H9 (cell line): ENCODE measurements at regions not wholly inside any gene's neighbourhood (a gene's known extent, or its start where the extent isn't known, plus 50 kb on each side); places are given as distances from the start of the nearest gene placed in this dataset.

Experiments used
- DNase-seq: peaks from one replicate; pipeline ENCODE4 v3.0.0-alpha.2; 2017
- H2AFZ ChIP-seq: one replicate; pipeline ENCODE4 v1.6.1; 2013; ENCODE audit warnings: mild to moderate bottlenecking, low read length, control low read depth, moderate library complexity
- H2AK5ac ChIP-seq: 2 replicates; pipeline ENCODE4 v1.6.1; 2013; ENCODE audit warnings: low read length, control low read depth, mixed read lengths; ENCODE audit not compliant: insufficient read length
- H2BK120ac ChIP-seq: one replicate; pipeline ENCODE4 v1.6.1; 2013; ENCODE audit warnings: low read depth, mild to moderate bottlenecking, low read length, control low read depth, inconsistent platforms; ENCODE audit not compliant: poor library complexity, severe bottlenecking
- H2BK12ac ChIP-seq: 2 replicates; pipeline ENCODE4 v1.6.1; 2013; ENCODE audit warnings: low read length, control low read depth, mixed read lengths, low read depth; ENCODE audit not compliant: insufficient read length
- H2BK15ac ChIP-seq: 2 replicates; pipeline ENCODE4 v1.6.1; 2013; ENCODE audit warnings: low read depth, low read length, control low read depth
- H2BK20ac ChIP-seq: one replicate; pipeline ENCODE4 v1.6.1; 2013; ENCODE audit warnings: low read depth, mild to moderate bottlenecking, low read length, control low read depth, inconsistent platforms; ENCODE audit not compliant: poor library complexity, severe bottlenecking
- H2BK5ac ChIP-seq: 2 replicates; pipeline ENCODE4 v1.6.1; 2013; ENCODE audit warnings: low read length, control low read depth, mixed read lengths; ENCODE audit not compliant: insufficient read length
- H3K14ac ChIP-seq: 2 replicates; pipeline ENCODE4 v1.6.1; 2013; ENCODE audit warnings: low read length, control low read depth; ENCODE audit not compliant: insufficient read depth
- H3K18ac ChIP-seq: 2 replicates; pipeline ENCODE4 v1.6.1; 2013; ENCODE audit warnings: low read depth, mild to moderate bottlenecking, mixed read lengths, low read length, control low read depth; ENCODE audit not compliant: insufficient read length
- H3K23ac ChIP-seq: 2 replicates; pipeline ENCODE4 v1.6.1; 2013; ENCODE audit warnings: low read length, control low read depth, mixed read lengths, low read depth; ENCODE audit not compliant: insufficient read length
- H3K23me2 ChIP-seq: 2 replicates; pipeline ENCODE4 v1.6.1; 2013; ENCODE audit warnings: low read depth, mild to moderate bottlenecking, mixed read lengths, low read length, control low read depth; ENCODE audit not compliant: insufficient read length, poor library complexity, severe bottlenecking
- H3K27ac ChIP-seq: 2 replicates; pipeline ENCODE4 v1.5.1; 2013; ENCODE audit warnings: low read length, control low read depth, mixed read lengths, low read depth; ENCODE audit not compliant: insufficient read length
- H3K27me3 ChIP-seq: 2 replicates; pipeline ENCODE4 v1.6.1; 2013; ENCODE audit warnings: low read length, control low read depth, inconsistent platforms; ENCODE audit not compliant: insufficient read depth
- H3K4ac ChIP-seq: 2 replicates; pipeline ENCODE4 v1.6.1; 2013; ENCODE audit warnings: low read depth, mild to moderate bottlenecking, control low read depth, inconsistent platforms, low read length, moderate library complexity
- H3K4me1 ChIP-seq: 2 replicates; pipeline ENCODE4 v1.6.1; 2013; ENCODE audit warnings: low read length, control low read depth, inconsistent platforms; ENCODE audit not compliant: insufficient read depth
- H3K4me2 ChIP-seq: 2 replicates; pipeline ENCODE4 v1.6.1; 2013; ENCODE audit warnings: low read length, control low read depth, mixed read lengths; ENCODE audit not compliant: insufficient read length, insufficient read depth
- H3K56ac ChIP-seq: 2 replicates; pipeline ENCODE4 v1.6.1; 2013; ENCODE audit warnings: low read depth, mild to moderate bottlenecking, mixed read lengths, low read length, control low read depth; ENCODE audit not compliant: insufficient read length
- H3K79me1 ChIP-seq: 2 replicates; pipeline ENCODE4 v1.6.1; 2013; ENCODE audit warnings: low read depth, mild to moderate bottlenecking, moderate library complexity, low read length, control low read depth, inconsistent platforms; ENCODE audit not compliant: insufficient read depth, poor library complexity, severe bottlenecking
- H3K79me2 ChIP-seq: 2 replicates; pipeline ENCODE4 v1.6.1; 2013; ENCODE audit warnings: low read length, control low read depth, inconsistent platforms; ENCODE audit not compliant: insufficient read depth
- H3K9ac ChIP-seq: 2 replicates; pipeline ENCODE4 v1.6.1; 2013; ENCODE audit warnings: low read length, control low read depth, mixed read lengths; ENCODE audit not compliant: insufficient read length; ENCODE audit errors: extremely low read depth
- H3K9me3 ChIP-seq: one replicate; pipeline ENCODE4 v1.6.1; 2013; ENCODE audit warnings: low read depth, low read length, inconsistent platforms; ENCODE audit not compliant: control insufficient read depth
- H3T11ph ChIP-seq: one replicate; pipeline ENCODE4 v1.6.1; 2013; ENCODE audit warnings: mild to moderate bottlenecking, low read length, control low read depth, inconsistent platforms
- H4K20me1 ChIP-seq: one replicate; pipeline ENCODE4 v1.6.1; 2013; ENCODE audit not compliant: control insufficient read depth, insufficient read length, insufficient read depth
- H4K5ac ChIP-seq: 2 replicates; pipeline ENCODE4 v1.6.1; 2013; ENCODE audit warnings: low read depth, mild to moderate bottlenecking, mixed read lengths, low read length, control low read depth; ENCODE audit not compliant: insufficient read length
- H4K8ac ChIP-seq: replicated peaks from 2 replicates; pipeline ENCODE4 v1.6.1; 2013; ENCODE audit warnings: low read length, control low read depth, mixed read lengths, low read depth; ENCODE audit not compliant: insufficient read length
- H4K91ac ChIP-seq: 2 replicates; pipeline ENCODE4 v1.6.1; 2013; ENCODE audit warnings: low read depth, mild to moderate bottlenecking, moderate library complexity, mixed read lengths, low read length, control low read depth; ENCODE audit not compliant: insufficient read length
- H3K27ac Mint-ChIP-seq, 3 experiments: 2 replicates in 2 of 3; 3 replicates in 1 of 3; pipeline ENCODE4 v1.8.0; 2020 to 2021; ENCODE audit warnings: mixed read lengths in 3 of 3, mild to moderate bottlenecking in 1 of 3, moderate library complexity in 1 of 3
- H3K27me3 Mint-ChIP-seq: 2 replicates; pipeline ENCODE4 v1.8.0; 2021; ENCODE audit warnings: low read depth, mild to moderate bottlenecking, moderate library complexity, mixed read lengths
- H3K36me3 Mint-ChIP-seq, 3 experiments: 2 replicates in 2 of 3; 3 replicates in 1 of 3; pipeline ENCODE4 v1.8.0; 2020 to 2021; ENCODE audit warnings: low read depth in 3 of 3, mixed read lengths in 3 of 3; ENCODE audit not compliant: insufficient read depth in 1 of 3
- H3K4me1 Mint-ChIP-seq, 2 experiments: 2 replicates each; pipeline ENCODE4 v1.8.0; 2020; ENCODE audit warnings: mixed read lengths in 2 of 2
- H3K4me3 Mint-ChIP-seq, 2 experiments: 2 replicates in 1 of 2; 3 replicates in 1 of 2; pipeline ENCODE4 v1.8.0; 2020 to 2021; ENCODE audit warnings: mild to moderate bottlenecking in 2 of 2, mixed read lengths in 2 of 2, moderate library complexity in 1 of 2
- H3K9me3 Mint-ChIP-seq, 2 experiments: 2 replicates in 1 of 2; 3 replicates in 1 of 2; pipeline ENCODE4 v1.8.0; 2020; ENCODE audit warnings: mild to moderate bottlenecking in 2 of 2, mixed read lengths in 2 of 2, moderate library complexity in 1 of 2
- WGBS: extraction: QIAGEN DNeasy Blood & Tissue Kit; methylation state at CpG from one replicate; pipeline ENCODE4 v1.1.7; 2013; ENCODE audit warnings: missing lambda C conversion rate, low lambda C conversion rate, mixed read lengths; ENCODE audit not compliant: insufficient read length; ENCODE audit errors: extremely low coverage; 5-methylcytosine and 5-hydroxymethylcytosine counted together
- TF ChIP-seq, protein P1 (sequence below): fragments of 200-600 bp; sonication (generic); conservative IDR thresholded peaks from 3 replicates; pipeline ENCODE4 v1.8.0; 2021; ENCODE audit warnings: antibody characterized with exemption, mild to moderate bottlenecking

DNA sequence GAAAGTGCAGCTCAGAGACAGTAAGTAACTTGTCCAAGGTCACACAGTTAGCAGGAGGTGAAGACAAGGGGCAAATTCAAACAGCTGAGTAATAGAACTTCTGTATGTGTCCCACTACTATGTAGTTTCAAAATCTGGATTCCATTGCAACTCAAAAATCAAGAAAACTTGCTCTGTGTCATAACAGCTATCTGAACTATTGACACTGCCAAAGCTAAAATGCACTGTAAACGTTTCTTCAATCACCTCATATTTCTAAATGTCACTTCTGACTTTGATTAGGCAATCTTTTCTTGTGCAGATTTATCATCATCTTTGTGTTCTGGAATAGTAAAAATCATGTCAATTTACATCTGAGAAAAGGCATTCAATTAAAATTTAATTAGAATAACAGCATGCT is 957.6 kb downstream of the MRPL39 start:
- TF ChIP-seq, protein P1, sequence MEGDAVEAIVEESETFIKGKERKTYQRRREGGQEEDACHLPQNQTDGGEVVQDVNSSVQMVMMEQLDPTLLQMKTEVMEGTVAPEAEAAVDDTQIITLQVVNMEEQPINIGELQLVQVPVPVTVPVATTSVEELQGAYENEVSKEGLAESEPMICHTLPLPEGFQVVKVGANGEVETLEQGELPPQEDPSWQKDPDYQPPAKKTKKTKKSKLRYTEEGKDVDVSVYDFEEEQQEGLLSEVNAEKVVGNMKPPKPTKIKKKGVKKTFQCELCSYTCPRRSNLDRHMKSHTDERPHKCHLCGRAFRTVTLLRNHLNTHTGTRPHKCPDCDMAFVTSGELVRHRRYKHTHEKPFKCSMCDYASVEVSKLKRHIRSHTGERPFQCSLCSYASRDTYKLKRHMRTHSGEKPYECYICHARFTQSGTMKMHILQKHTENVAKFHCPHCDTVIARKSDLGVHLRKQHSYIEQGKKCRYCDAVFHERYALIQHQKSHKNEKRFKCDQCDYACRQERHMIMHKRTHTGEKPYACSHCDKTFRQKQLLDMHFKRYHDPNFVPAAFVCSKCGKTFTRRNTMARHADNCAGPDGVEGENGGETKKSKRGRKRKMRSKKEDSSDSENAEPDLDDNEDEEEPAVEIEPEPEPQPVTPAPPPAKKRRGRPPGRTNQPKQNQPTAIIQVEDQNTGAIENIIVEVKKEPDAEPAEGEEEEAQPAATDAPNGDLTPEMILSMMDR = no peak
- Histone ChIP-seq H3K4me1 (no peaks in the 10 kb centered on the region), H3K27me3 (no peaks in the 10 kb centered on the region), H4K5ac (no peak overlapping the region), H3K27ac (no peak overlapping the region), H3K23me2 (no peaks in the 10 kb centered on the region), H3K79me2 (no peaks in the 10 kb centered on the region), H2BK20ac (no peak overlapping the region), H3K9ac (no peak overlapping the region), H4K8ac (no peak overlapping the region), H2AFZ (no peak overlapping the region), H3T11ph (no peak overlapping the region), H2BK120ac (no peak overlapping the region), H2BK5ac (no peak overlapping the region), H2BK12ac (no peak overlapping the region), H3K4ac (no peak overlapping the region), H3K79me1 (no peaks in the 10 kb centered on the region), H3K4me2 (no peak overlapping the region), H3K18ac (no peak overlapping the region), H4K91ac (no peak overlapping the region), H2AK5ac (no peak overlapping the region), H3K9me3 (no peaks in the 10 kb centered on the region), H3K56ac (no peak overlapping the region), H3K23ac (no peak overlapping the region), H3K14ac (no peak overlapping the region), H2BK15ac (no peak overlapping the region), H4K20me1 (no peaks in the 10 kb centered on the region)
- H3K4me3 Mint-ChIP-seq = no peak overlapping the region
- WGBS = no CpG with 5 or more reads among the region's 1 CpG
- H3K4me1 Mint-ChIP-seq = no peaks in the 10 kb centered on the region
- H3K27ac Mint-ChIP-seq = no peak overlapping the region
- H3K9me3 Mint-ChIP-seq = peaks cover 58% of the 10 kb centered on the region in 2 experiments
- no peaks in the 10 kb centered on the region; the same call in 1 of the 2 replicates for H3K27me3 Mint-ChIP-seq
- DNase-seq = no peak
- H3K36me3 Mint-ChIP-seq = peaks cover 0 to 12% (median 2%) of the 10 kb centered on the region in 3 experiments; a peak in 5 of 7 replicates
